Motor neuron (in vitro differentiated cells): ENCODE measurements at regions not wholly inside any gene's neighbourhood (a gene's known extent, or its start where the extent isn't known, plus 50 kb on each side); places are given as distances from the start of the nearest gene placed in this dataset.
A peak's percentile ranks its signal among the peaks of the same experiment; 100 is the strongest.
"Not testable (repeated sequence)": the region's sequence is repeated elsewhere in the genome, so short reads cannot be mapped to it uniquely, and the experiment has no call there.

Experiments
- ATAC-seq, 8 experiments: fragments of 200-7000 bp; cut with Tn5 transposase; replicated peaks in 6 of 8; 2 replicates each; pipeline ENCODE4 v1.8.0; 2021; ENCODE audit warnings: mild to moderate bottlenecking in 8 of 8, moderate library complexity in 8 of 8
- H3K27ac ChIP-seq, 2 donors: fragments of 250-450 bp; sonication (Bioruptor Pico); 2 replicates each; pipeline ENCODE4 v1.9.0; 2021; ENCODE audit warnings: antibody characterized with exemption in 2 of 2, mild to moderate bottlenecking in 2 of 2, moderate library complexity in 1 of 2
- H3K4me1 ChIP-seq, 2 donors: fragments of 250-450 bp; sonication (Bioruptor Pico); replicated peaks in 1 of 2; 2 replicates each; pipeline ENCODE4 v1.6.1; 2021; ENCODE audit warnings: antibody characterized with exemption in 2 of 2, mild to moderate bottlenecking in 2 of 2, moderate library complexity in 1 of 2
- H3K4me3 ChIP-seq, 5 donors: fragments of 250-450 bp; sonication (Bioruptor Pico); 2 replicates each; pipeline ENCODE4 v1.9.0; 2021; ENCODE audit warnings: antibody characterized with exemption in 5 of 5, mild to moderate bottlenecking in 5 of 5, moderate library complexity in 4 of 5
- WGBS, 10 experiments: fragments of 450-650 bp; shearing (Covaris generic); methylation state at CpG; one replicate each; pipeline ENCODE4 v1.0.0; 2022; 5-methylcytosine and 5-hydroxymethylcytosine counted together
- in situ Hi-C, 9 experiments: fragments of 400-800 bp; cut with MboI; loops; one replicate each; pipeline ENCODE4 v1.15.0; 2021; ENCODE audit warnings: low sequenced_read_pairs in 9 of 9, low pct_unique_long_range_greater_than_20kb in 2 of 9; ENCODE audit not compliant: unreplicated experiment in 9 of 9

GRCh38 chr12:59326457-59326856, 269.4 kb upstream of the SLC16A7 start:
- H3K4me1 ChIP-seq, H3K4me3 ChIP-seq, in situ Hi-C loops, H3K27ac ChIP-seq, ATAC-seq: not testable (repeated sequence)
- 100% methylated on average over 3 of the region's 12 CpGs; no CpG with 5 or more reads in 9 of the 10 experiments for WGBS, 10 experiments

- in situ Hi-C loops, result no loop called here
- 26 to 100% (median 85%) methylated on average over 1 to 2 of the region's 2 CpGs; no CpG with 5 or more reads in 2 of the 10 experiments for WGBS, 10 experiments
- H3K4me1 ChIP-seq, result peaks cover 0 to 4% of the 10 kb centered on the region in 2 donors
- H3K4me3 ChIP-seq, result no peak overlapping the region
- peak in 5 of 8 experiments; percentile 24 to 87 (median 51) for ATAC-seq
- H3K27ac ChIP-seq, result no peak overlapping the region
These were observed 273.4 kb upstream of the SLC16A7 start for GRCh38 chr12:59322473-59322872.

- 10 to 100% (median 84%) methylated on average over 1 of the region's 1 CpG; no CpG with 5 or more reads in 2 of the 10 experiments for WGBS, 10 experiments
- no peak overlapping the region for H3K27ac ChIP-seq
- in situ Hi-C loops, result no loop called here
- H3K4me1 ChIP-seq, result peaks cover 0 to 4% of the 10 kb centered on the region in 2 donors
- ATAC-seq, result no peak
- H3K4me3 ChIP-seq, result no peak overlapping the region
These were observed 274.6 kb upstream of the SLC16A7 start for GRCh38 chr12:59321278-59321677.

- WGBS, 10 experiments, result 50 to 100% (median 100%) methylated on average over 1 of the region's 1 CpG; no CpG with 5 or more reads in 4 of the 10 experiments
- H3K4me1 ChIP-seq, result peaks cover 0 to 4% of the 10 kb centered on the region in 2 donors
- no peak overlapping the region for H3K4me3 ChIP-seq
- no peak for ATAC-seq
- in situ Hi-C loops, result no loop called here
- H3K27ac ChIP-seq, result no peak overlapping the region
These were observed 275.7 kb upstream of the SLC16A7 start for GRCh38 chr12:59320112-59320511.

- no peak overlapping the region for H3K27ac ChIP-seq
- WGBS, 10 experiments, result 32 to 100% (median 73%) methylated on average over 1 to 2 of the region's 2 CpGs; no CpG with 5 or more reads in 4 of the 10 experiments
- peaks cover 0 to 4% of the 10 kb centered on the region in 2 donors for H3K4me1 ChIP-seq
- in situ Hi-C loops, result no loop called here
- no peak overlapping the region for H3K4me3 ChIP-seq
- no peak for ATAC-seq
These were observed 276.9 kb upstream of the SLC16A7 start for GRCh38 chr12:59318940-59319339.

GRCh38 chr12:59317598-59317997, 278.2 kb upstream of the SLC16A7 start:
- in situ Hi-C loops, result no loop called here
- no peak overlapping the region for H3K27ac ChIP-seq
- no peaks in the 10 kb centered on the region for H3K4me1 ChIP-seq
- no peak for ATAC-seq
- H3K4me3 ChIP-seq, result no peak overlapping the region
- 87 to 93% (median 91%) methylated on average over 3 to 6 of the region's 6 CpGs; no CpG with 5 or more reads in 6 of the 10 experiments for WGBS, 10 experiments

GRCh38 chr12:59316938-59317337, 278.9 kb upstream of the SLC16A7 start:
- in situ Hi-C loops, result no loop called here
- H3K4me3 ChIP-seq, result no peak overlapping the region
- no peak overlapping the region for H3K27ac ChIP-seq
- WGBS, 10 experiments, result 31 to 94% (median 81%) methylated on average over 3 of the region's 3 CpGs; no CpG with 5 or more reads in 5 of the 10 experiments
- no peak for ATAC-seq
- H3K4me1 ChIP-seq, result no peaks in the 10 kb centered on the region

- H3K4me3 ChIP-seq, in situ Hi-C loops, ATAC-seq, H3K4me1 ChIP-seq, H3K27ac ChIP-seq: not testable (repeated sequence)
- 67 to 100% (median 92%) methylated on average over 1 to 12 of the region's 13 CpGs; no CpG with 5 or more reads in 1 of the 10 experiments for WGBS, 10 experiments
These were observed 279.5 kb upstream of the SLC16A7 start for GRCh38 chr12:59316354-59316753.

- 0 to 100% (median 84%) methylated on average over 1 of the region's 1 CpG; no CpG with 5 or more reads in 4 of the 10 experiments for WGBS, 10 experiments
- Histone ChIP-seq H3K27ac (no peak overlapping the region), H3K4me1 (no peaks in the 10 kb centered on the region), H3K4me3 (no peak overlapping the region)
- in situ Hi-C loops, result no loop called here
- ATAC-seq, result no peak
These were observed 281.6 kb upstream of the SLC16A7 start for GRCh38 chr12:59314209-59314608.

- 4 to 88% (median 40%) methylated on average over 1 to 5 of the region's 5 CpGs; no CpG with 5 or more reads in 1 of the 10 experiments for WGBS, 10 experiments
- no peak overlapping the region for H3K4me3 ChIP-seq
- no peak overlapping the region for H3K27ac ChIP-seq
- in situ Hi-C loops, result no loop called here
- no peaks in the 10 kb centered on the region for H3K4me1 ChIP-seq
- no peak for ATAC-seq
These were observed 291.6 kb upstream of the SLC16A7 start for GRCh38 chr12:59304077-59304721.

- H3K4me3 ChIP-seq, result no peak overlapping the region
- ATAC-seq, result no peak
- 17 to 88% (median 70%) methylated on average over 1 to 4 of the region's 4 CpGs; no CpG with 5 or more reads in 1 of the 10 experiments for WGBS, 10 experiments
- H3K4me1 ChIP-seq, result no peaks in the 10 kb centered on the region
- in situ Hi-C loops, result no loop called here
- H3K27ac ChIP-seq, result no peak overlapping the region
These were observed 297.5 kb upstream of the SLC16A7 start for GRCh38 chr12:59298296-59298695.

- Histone ChIP-seq H3K4me3 (no peak overlapping the region), H3K27ac (no peak overlapping the region), H3K4me1 (no peaks in the 10 kb centered on the region)
- 28 to 100% (median 76%) methylated on average over 2 to 5 of the region's 5 CpGs for WGBS, 10 experiments
- ATAC-seq, result no peak
- in situ Hi-C loops, result no loop called here
These were observed 301.6 kb upstream of the SLC16A7 start for GRCh38 chr12:59294221-59294620.

GRCh38 chr12:59282999-59283398, 312.8 kb upstream of the SLC16A7 start:
- no peak overlapping the region for H3K27ac ChIP-seq
- WGBS, 10 experiments, result 0 to 100% (median 75%) methylated on average over 1 to 2 of the region's 2 CpGs; no CpG with 5 or more reads in 2 of the 10 experiments
- no peaks in the 10 kb centered on the region for H3K4me1 ChIP-seq
- ATAC-seq, result no peak
- no peak overlapping the region for H3K4me3 ChIP-seq
- in situ Hi-C loops, result no loop called here

GRCh38 chr12:59273561-59273960, 322.3 kb upstream of the SLC16A7 start:
- ATAC-seq, H3K4me1 ChIP-seq, H3K4me3 ChIP-seq, in situ Hi-C loops, H3K27ac ChIP-seq: not testable (repeated sequence)
- WGBS, 10 experiments, result 40% methylated on average over 1 of the region's 1 CpG; no CpG with 5 or more reads in 9 of the 10 experiments
